Pancreas (tissue), 10 donors: ENCODE measurements at regions not wholly inside any gene's neighbourhood (a gene's known extent, or its start where the extent isn't known, plus 50 kb on each side); places are given as distances from the start of the nearest gene placed in this dataset.

Experiments
- ATAC-seq, 4 donors: fragments of 200-7000 bp; cut with Tn5 transposase; one replicate each; pipeline versions ENCODE4 v1.8.0 to v1.9.1; 2020; ENCODE audit warnings: mild to moderate bottlenecking in 4 of 4, moderate library complexity in 4 of 4
- DNase-seq, 6 donors: peaks; one replicate each; pipeline ENCODE4 v3.0.0-alpha.2; 2020
- FAIRE-seq: peaks from 2 replicates; lab custom pipeline; 2012; peaks lifted over from hg19 to GRCh38; lab: Jason Lieb, UNC
- H3K27ac ChIP-seq, 4 donors: fragments of 200-600 bp; sonication (generic); 1 replicate in 3 of 4; 2 replicates in 1 of 4; pipeline versions ENCODE4 v1.5.0 to v1.8.0; 2020
- H3K27me3 ChIP-seq, 4 donors: fragments of 200-600 bp; one replicate each; pipeline ENCODE4 v1.8.0; 2021
- H3K36me3 ChIP-seq, 3 donors: fragments of 200-600 bp; sonication (generic) in 1 of 3; one replicate each; pipeline versions ENCODE4 v1.5.0 to v1.8.0; 2020 to 2021
- H3K4me1 ChIP-seq, 3 donors: fragments of 200-600 bp; one replicate each; pipeline ENCODE4 v1.8.0; 2021
- H3K4me3 ChIP-seq, 4 donors: fragments of 200-600 bp; sonication (generic) in 2 of 4; one replicate each; pipeline versions ENCODE4 v1.5.0 to v1.8.0; 2020 to 2021
- H3K9me3 ChIP-seq, 4 donors: fragments of 200-600 bp; one replicate each; pipeline ENCODE4 v1.8.0; 2021
- CTCF ChIP-seq, 4 donors: fragments of 200-600 bp; sonication (generic) in 3 of 4; IDR thresholded peaks; one replicate each; pipeline versions ENCODE4 v1.5.0 to v1.8.0; 2021; ENCODE audit warnings: antibody characterized with exemption in 4 of 4
- WGBS, 2 donors: extraction: QIAGEN DNeasy Blood & Tissue Kit; methylation state at CpG; one replicate each; pipeline ENCODE4 v1.1.7; 2013; 5-methylcytosine and 5-hydroxymethylcytosine counted together
- intact Hi-C, 3 donors: fragments of 100-400 bp; cut with DNase I; formaldehyde crosslinking; loops; one replicate each; pipeline versions ENCODE4 v1.11.1 to v1.14.2; 2022
- donor health status: healthy with polysubstance abuse.
- donor health status: DM: no; HTN: no; CAD: no; lungs with moderate emphysema.
- donor health status: DM: no; HTN: no; CAD: no.
- donor health status: control.
- donor health status: control.
- donor health status: Bipolar disorder and iron deficiency.
- donor health status: DM: yes; HTN: yes; CAD: no.
- donor health status: DM: no; HTN: no; CAD: no.
- donor health status: DM: no; HTN: no; CAD: no.
- donor health status: DM: yes; HTN: yes; CAD: no.

- H3K36me3 ChIP-seq, result no peaks in the 10 kb centered on the region
- no peak overlapping the region for H3K27ac ChIP-seq
- intact Hi-C loops, result no loop called here
- 29 to 38% methylated on average over 1 of the region's 1 CpG for WGBS, 2 donors
- no peak for TF ChIP-seq CTCF (IDR thresholded peaks at IDR 0.05)
- FAIRE-seq (no peak), DNase-seq (no peak), ATAC-seq (no peak)
- H3K4me3 ChIP-seq, result no peak overlapping the region
- no peaks in the 10 kb centered on the region for H3K27me3 ChIP-seq
- H3K4me1 ChIP-seq, result no peaks in the 10 kb centered on the region
- no peaks in the 10 kb centered on the region for H3K9me3 ChIP-seq
Observed at GRCh38 chr13:37273836-37274235, 168.4 kb upstream of the CSNK1A1L start.

GRCh38 chr13:37270226-37271001, 164.9 kb upstream of the CSNK1A1L start:
- 63 to 79% methylated on average over 5 of the region's 5 CpGs for WGBS, 2 donors
- Histone ChIP-seq H3K9me3 (no peaks in the 10 kb centered on the region), H3K27ac (no peak overlapping the region), H3K4me1 (no peaks in the 10 kb centered on the region), H3K4me3 (no peak overlapping the region), H3K36me3 (no peaks in the 10 kb centered on the region), H3K27me3 (no peaks in the 10 kb centered on the region)
- ATAC-seq (no peak), FAIRE-seq (no peak), DNase-seq (no peak)
- TF ChIP-seq CTCF (IDR thresholded peaks at IDR 0.05), result no peak
- intact Hi-C loops, result no loop called here

GRCh38 chr13:37263871-37264270, 158.4 kb upstream of the CSNK1A1L start:
- no peaks in the 10 kb centered on the region for H3K4me1 ChIP-seq
- H3K36me3 ChIP-seq, result no peaks in the 10 kb centered on the region
- WGBS, 2 donors, result 13 to 20% methylated on average over 2 of the region's 2 CpGs
- H3K9me3 ChIP-seq, result no peaks in the 10 kb centered on the region
- no peak overlapping the region for H3K4me3 ChIP-seq
- FAIRE-seq (no peak), DNase-seq (no peak), ATAC-seq (no peak)
- intact Hi-C loops, result no loop called here
- no peak overlapping the region for H3K27ac ChIP-seq
- TF ChIP-seq CTCF (IDR thresholded peaks at IDR 0.05), result no peak
- H3K27me3 ChIP-seq, result no peaks in the 10 kb centered on the region

GRCh38 chr13:37257706-37258105, 152.2 kb upstream of the CSNK1A1L start:
- 30 to 45% methylated on average over 2 of the region's 2 CpGs for WGBS, 2 donors
- intact Hi-C loops, result no loop called here
- H3K4me3 ChIP-seq, result no peak overlapping the region
- FAIRE-seq (no peak), DNase-seq (no peak), ATAC-seq (no peak)
- H3K27me3 ChIP-seq, result no peaks in the 10 kb centered on the region
- no peaks in the 10 kb centered on the region for H3K9me3 ChIP-seq
- no peak overlapping the region for H3K27ac ChIP-seq
- H3K36me3 ChIP-seq, result no peaks in the 10 kb centered on the region
- H3K4me1 ChIP-seq, result no peaks in the 10 kb centered on the region
- no peak for TF ChIP-seq CTCF (IDR thresholded peaks at IDR 0.05)

GRCh38 chr13:37257051-37257450, 151.6 kb upstream of the CSNK1A1L start:
- Histone ChIP-seq H3K4me3 (no peak overlapping the region), H3K9me3 (no peaks in the 10 kb centered on the region), H3K27ac (no peak overlapping the region), H3K4me1 (no peaks in the 10 kb centered on the region), H3K27me3 (no peaks in the 10 kb centered on the region), H3K36me3 (no peaks in the 10 kb centered on the region)
- 60 to 76% methylated on average over 1 of the region's 1 CpG for WGBS, 2 donors
- DNase-seq (no peak), FAIRE-seq (no peak), ATAC-seq (no peak)
- TF ChIP-seq CTCF (IDR thresholded peaks at IDR 0.05), result no peak
- intact Hi-C loops, result no loop called here
